ENCODE measurements at regions not wholly inside any gene's neighbourhood (a gene's known extent, or its start where the extent isn't known, plus 50 kb on each side); places are given as distances from the start of the nearest gene placed in this dataset.

- TF ChIP-seq SPI1 (IDR thresholded peaks at IDR 0.05; ENCODE audit: low read depth, low read length) (no peak), POLR2A (IDR thresholded peaks at IDR 0.05; ENCODE audit: low read depth, low read length) (no peak), PAX5 (IDR thresholded peaks at IDR 0.05; ENCODE audit: insufficient read depth, low read length, severe bottlenecking) (no peak), POU2F2 (IDR thresholded peaks at IDR 0.05; ENCODE audit: low read depth, low read length) (no peak), POLR2AphosphoS5 (IDR thresholded peaks at IDR 0.05; ENCODE audit: low read depth, low read length) (no peak), TAF1 (IDR thresholded peaks at IDR 0.05; ENCODE audit: low read depth, low read length) (no peak)
- FAIRE-seq (no peak), DNase-seq (ENCODE audit: insufficient read length, low spot score) (no peak)
These were observed 82.9 kb upstream of the SMNDC1 start for GRCh38 chr10:110387617-110387982.

GRCh38 chr10:110387983-110388686 is 83.4 kb upstream of the SMNDC1 start:
- TF ChIP-seq POLR2A (IDR thresholded peaks at IDR 0.05; ENCODE audit: low read depth, low read length) (no peak), SPI1 (IDR thresholded peaks at IDR 0.05; ENCODE audit: low read depth, low read length) (peak; percentile 37; the same call in 1 of the 2 replicates), POLR2AphosphoS5 (IDR thresholded peaks at IDR 0.05; ENCODE audit: low read depth, low read length) (peak; percentile 6; the same call in 1 of the 2 replicates), TAF1 (IDR thresholded peaks at IDR 0.05; ENCODE audit: low read depth, low read length) (no peak; the same call in 1 of the 2 replicates), POU2F2 (IDR thresholded peaks at IDR 0.05; ENCODE audit: low read depth, low read length) (peak; percentile 70; the same call in 1 of the 2 replicates), PAX5 (IDR thresholded peaks at IDR 0.05; ENCODE audit: insufficient read depth, low read length, severe bottlenecking) (peak; percentile 30)
- DNase-seq (ENCODE audit: insufficient read length, low spot score): peak; percentile 53
- peak; percentile 86 for FAIRE-seq

GRCh38 chr10:110388687-110389052 is 84.0 kb upstream of the SMNDC1 start:
- DNase-seq (ENCODE audit: insufficient read length, low spot score) (no peak), FAIRE-seq (peak; percentile 23)
- TF ChIP-seq SPI1 (IDR thresholded peaks at IDR 0.05; ENCODE audit: low read depth, low read length) (no peak), POLR2AphosphoS5 (IDR thresholded peaks at IDR 0.05; ENCODE audit: low read depth, low read length) (no peak)

GRCh38 chr10:110389255-110389654 is 84.5 kb upstream of the SMNDC1 start:
- no peak for TF ChIP-seq POLR2AphosphoS5 (IDR thresholded peaks at IDR 0.05; ENCODE audit: low read depth, low read length)

GRCh38 chr10:110391541-110391940 is 86.8 kb upstream of the SMNDC1 start:
- TF ChIP-seq POLR2A (IDR thresholded peaks at IDR 0.05; ENCODE audit: low read depth, low read length): no peak
- TF ChIP-seq POU2F2 (IDR thresholded peaks at IDR 0.05; ENCODE audit: low read depth, low read length): no peak
- no peak for TF ChIP-seq SPI1 (IDR thresholded peaks at IDR 0.05; ENCODE audit: low read depth, low read length)
- no peak for TF ChIP-seq TAF1 (IDR thresholded peaks at IDR 0.05; ENCODE audit: low read depth, low read length)
- no peak for TF ChIP-seq POLR2AphosphoS5 (IDR thresholded peaks at IDR 0.05; ENCODE audit: low read depth, low read length)
- no peak for TF ChIP-seq PAX5 (IDR thresholded peaks at IDR 0.05; ENCODE audit: insufficient read depth, low read length, severe bottlenecking)
- DNase-seq (ENCODE audit: insufficient read length, low spot score) (no peak), FAIRE-seq (no peak)

More at GRCh38 chr10:110389255-110389654, 84.5 kb upstream of the SMNDC1 start:
- DNase-seq (ENCODE audit: insufficient read length, low spot score): no peak
- FAIRE-seq: no peak

GRCh38 chr10:110392121-110392520 is 87.4 kb upstream of the SMNDC1 start:
- no peak for FAIRE-seq
- no peak for TF ChIP-seq POLR2AphosphoS5 (IDR thresholded peaks at IDR 0.05; ENCODE audit: low read depth, low read length)
- TF ChIP-seq POU2F2 (IDR thresholded peaks at IDR 0.05; ENCODE audit: low read depth, low read length): no peak
- TF ChIP-seq TAF1 (IDR thresholded peaks at IDR 0.05; ENCODE audit: low read depth, low read length): no peak
- no peak for TF ChIP-seq POLR2A (IDR thresholded peaks at IDR 0.05; ENCODE audit: low read depth, low read length)
- TF ChIP-seq PAX5 (IDR thresholded peaks at IDR 0.05; ENCODE audit: insufficient read depth, low read length, severe bottlenecking): no peak
- no peak for TF ChIP-seq SPI1 (IDR thresholded peaks at IDR 0.05; ENCODE audit: low read depth, low read length)
- no peak for DNase-seq (ENCODE audit: insufficient read length, low spot score)

- DNase-seq (ENCODE audit: insufficient read length, low spot score) (no peak), FAIRE-seq (no peak)
- TF ChIP-seq POLR2AphosphoS5 (IDR thresholded peaks at IDR 0.05; ENCODE audit: low read depth, low read length) (no peak), POLR2A (IDR thresholded peaks at IDR 0.05; ENCODE audit: low read depth, low read length) (no peak), POU2F2 (IDR thresholded peaks at IDR 0.05; ENCODE audit: low read depth, low read length) (no peak), SPI1 (IDR thresholded peaks at IDR 0.05; ENCODE audit: low read depth, low read length) (no peak)
These were observed 88.4 kb upstream of the SMNDC1 start for GRCh38 chr10:110392868-110393740.

- FAIRE-seq: no peak
- no peak for TF ChIP-seq SPI1 (IDR thresholded peaks at IDR 0.05; ENCODE audit: low read depth, low read length)
- no peak for TF ChIP-seq POU2F2 (IDR thresholded peaks at IDR 0.05; ENCODE audit: low read depth, low read length)
- no peak for TF ChIP-seq POLR2A (IDR thresholded peaks at IDR 0.05; ENCODE audit: low read depth, low read length)
- TF ChIP-seq TAF1 (IDR thresholded peaks at IDR 0.05; ENCODE audit: low read depth, low read length): no peak
- TF ChIP-seq PAX5 (IDR thresholded peaks at IDR 0.05; ENCODE audit: insufficient read depth, low read length, severe bottlenecking): no peak
- TF ChIP-seq POLR2AphosphoS5 (IDR thresholded peaks at IDR 0.05; ENCODE audit: low read depth, low read length): no peak
- DNase-seq (ENCODE audit: insufficient read length, low spot score): no peak
These were observed 89.1 kb upstream of the SMNDC1 start for GRCh38 chr10:110393866-110394265.

- DNase-seq (ENCODE audit: insufficient read length, low spot score) (no peak), FAIRE-seq (no peak)
- no peak for TF ChIP-seq POLR2A (IDR thresholded peaks at IDR 0.05; ENCODE audit: low read depth, low read length)
- TF ChIP-seq TAF1 (IDR thresholded peaks at IDR 0.05; ENCODE audit: low read depth, low read length): no peak
- no peak for TF ChIP-seq PAX5 (IDR thresholded peaks at IDR 0.05; ENCODE audit: insufficient read depth, low read length, severe bottlenecking)
- TF ChIP-seq POU2F2 (IDR thresholded peaks at IDR 0.05; ENCODE audit: low read depth, low read length): no peak
- no peak for TF ChIP-seq SPI1 (IDR thresholded peaks at IDR 0.05; ENCODE audit: low read depth, low read length)
- no peak for TF ChIP-seq POLR2AphosphoS5 (IDR thresholded peaks at IDR 0.05; ENCODE audit: low read depth, low read length)
These were observed 89.6 kb upstream of the SMNDC1 start for GRCh38 chr10:110394296-110394695.

Data from GM12891 (cell line).